Neural progenitor cell (in vitro differentiated cells): ENCODE measurements at regions not wholly inside any gene's neighbourhood (a gene's known extent, or its start where the extent isn't known, plus 50 kb on each side); places are given as distances from the start of the nearest gene placed in this dataset.

ENCODE experiments used
- CTCF ChIP-seq: fragments of 200-600 bp; sonication (generic); IDR thresholded peaks from 2 replicates; pipeline ENCODE4 v1.5.1; 2017; ENCODE audit warnings: antibody characterized with exemption, mild to moderate bottlenecking
- EZH2 ChIP-seq: fragments of 200-600 bp; sonication (generic); IDR thresholded peaks from 2 replicates; pipeline ENCODE4 v1.6.1; 2017; ENCODE audit warnings: antibody characterized with exemption, mild to moderate bottlenecking, moderate library complexity
- EZH2phosphoT487 ChIP-seq: fragments of 200-600 bp; sonication (generic); IDR thresholded peaks from 2 replicates; pipeline ENCODE4 v1.6.1; 2017; ENCODE audit warnings: antibody characterized with exemption

GRCh38 chr1:208944981-208945451, 638.5 kb upstream of the CAMK1G start:
- TF ChIP-seq CTCF (no peak), EZH2phosphoT487 (no peak), EZH2 (no peak)
